GM12874 (cell line): ENCODE measurements at regions not wholly inside any gene's neighbourhood (a gene's known extent, or its start where the extent isn't known, plus 50 kb on each side); places are given as distances from the start of the nearest gene placed in this dataset.

Experiments
- TF ChIP-seq, protein P1 (sequence below): IDR thresholded peaks from 2 replicates; pipeline ENCODE4 v1.5.1; 2011; ENCODE audit warnings: low read depth, mild to moderate bottlenecking, control low read depth, low read length, moderate library complexity; ENCODE audit not compliant: insufficient read depth

DNA sequence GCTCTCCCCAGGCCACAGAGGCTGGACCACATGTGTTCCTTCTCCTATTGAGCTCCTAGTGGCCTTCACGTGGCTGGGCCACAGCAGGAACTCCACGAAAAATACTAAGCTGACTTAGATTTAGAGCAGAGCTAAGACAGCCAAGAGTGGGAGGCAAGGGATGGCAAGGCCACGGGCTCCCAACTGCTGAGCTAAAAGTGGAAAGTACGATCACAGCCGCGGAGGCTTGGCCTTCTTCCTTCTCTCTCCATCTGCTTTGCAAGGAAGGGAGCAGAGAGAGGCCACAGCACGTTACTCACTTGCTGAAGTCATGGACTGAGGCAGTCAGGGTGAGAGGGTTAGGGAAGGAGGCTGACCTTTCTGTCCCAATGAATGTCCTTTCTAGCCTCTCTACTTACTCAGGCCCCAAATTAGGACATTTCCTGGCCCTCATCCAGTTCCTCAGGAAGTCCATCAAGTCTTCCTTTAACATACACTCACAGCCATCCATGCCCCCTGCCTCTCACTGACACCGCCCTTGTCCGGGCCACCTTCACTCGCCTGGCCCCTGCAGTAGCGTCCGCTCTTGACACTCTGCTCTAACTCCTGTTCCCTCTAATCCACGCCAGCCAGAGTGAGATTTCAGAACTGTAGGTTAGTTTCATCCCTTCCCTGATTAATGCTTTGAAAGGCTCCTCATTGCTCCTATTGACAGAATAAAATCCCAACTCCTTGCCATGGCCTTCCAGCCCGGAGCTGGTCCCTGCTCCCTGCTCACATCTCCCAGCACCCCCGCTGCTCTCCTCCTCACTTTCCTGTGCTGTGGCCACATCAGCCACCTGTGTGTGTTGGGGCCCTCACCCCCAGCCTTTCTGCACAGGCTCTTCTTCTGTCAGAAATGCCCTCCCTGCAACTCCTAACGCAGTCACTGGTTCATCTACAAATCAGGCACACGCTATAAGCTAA is 204.2 kb downstream of the CYP26B1 start:
- TF ChIP-seq, protein P1, sequence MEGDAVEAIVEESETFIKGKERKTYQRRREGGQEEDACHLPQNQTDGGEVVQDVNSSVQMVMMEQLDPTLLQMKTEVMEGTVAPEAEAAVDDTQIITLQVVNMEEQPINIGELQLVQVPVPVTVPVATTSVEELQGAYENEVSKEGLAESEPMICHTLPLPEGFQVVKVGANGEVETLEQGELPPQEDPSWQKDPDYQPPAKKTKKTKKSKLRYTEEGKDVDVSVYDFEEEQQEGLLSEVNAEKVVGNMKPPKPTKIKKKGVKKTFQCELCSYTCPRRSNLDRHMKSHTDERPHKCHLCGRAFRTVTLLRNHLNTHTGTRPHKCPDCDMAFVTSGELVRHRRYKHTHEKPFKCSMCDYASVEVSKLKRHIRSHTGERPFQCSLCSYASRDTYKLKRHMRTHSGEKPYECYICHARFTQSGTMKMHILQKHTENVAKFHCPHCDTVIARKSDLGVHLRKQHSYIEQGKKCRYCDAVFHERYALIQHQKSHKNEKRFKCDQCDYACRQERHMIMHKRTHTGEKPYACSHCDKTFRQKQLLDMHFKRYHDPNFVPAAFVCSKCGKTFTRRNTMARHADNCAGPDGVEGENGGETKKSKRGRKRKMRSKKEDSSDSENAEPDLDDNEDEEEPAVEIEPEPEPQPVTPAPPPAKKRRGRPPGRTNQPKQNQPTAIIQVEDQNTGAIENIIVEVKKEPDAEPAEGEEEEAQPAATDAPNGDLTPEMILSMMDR = no peak

GRCh38 chr2:71941726-71942525 is 205.7 kb downstream of the CYP26B1 start:
- TF ChIP-seq, protein P1 = no peak

DNA sequence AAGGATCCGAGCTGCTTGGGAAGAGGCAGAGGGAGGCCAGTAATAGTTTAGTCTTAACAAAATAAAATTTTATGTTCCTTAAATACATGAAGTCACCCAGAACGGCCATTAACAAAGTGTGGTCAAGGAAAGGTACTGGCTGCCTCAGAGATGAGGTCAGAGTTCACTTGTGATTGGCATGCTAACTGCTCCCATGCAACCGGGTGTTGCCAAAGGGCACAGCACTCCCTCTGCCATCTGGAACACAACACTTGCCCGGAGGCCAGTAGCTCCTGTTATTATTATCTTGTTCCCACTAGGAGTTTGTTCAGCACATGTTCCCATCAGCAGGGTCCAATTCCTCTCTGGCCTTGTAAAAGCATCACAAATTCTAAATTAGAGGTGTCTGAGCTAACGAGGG is 207.0 kb downstream of the CYP26B1 start:
- TF ChIP-seq, protein P1 = no peak

- TF ChIP-seq, protein P1 = no peak
Measured at GRCh38 chr2:71939588-71940535, 207.8 kb downstream of the CYP26B1 start.

DNA sequence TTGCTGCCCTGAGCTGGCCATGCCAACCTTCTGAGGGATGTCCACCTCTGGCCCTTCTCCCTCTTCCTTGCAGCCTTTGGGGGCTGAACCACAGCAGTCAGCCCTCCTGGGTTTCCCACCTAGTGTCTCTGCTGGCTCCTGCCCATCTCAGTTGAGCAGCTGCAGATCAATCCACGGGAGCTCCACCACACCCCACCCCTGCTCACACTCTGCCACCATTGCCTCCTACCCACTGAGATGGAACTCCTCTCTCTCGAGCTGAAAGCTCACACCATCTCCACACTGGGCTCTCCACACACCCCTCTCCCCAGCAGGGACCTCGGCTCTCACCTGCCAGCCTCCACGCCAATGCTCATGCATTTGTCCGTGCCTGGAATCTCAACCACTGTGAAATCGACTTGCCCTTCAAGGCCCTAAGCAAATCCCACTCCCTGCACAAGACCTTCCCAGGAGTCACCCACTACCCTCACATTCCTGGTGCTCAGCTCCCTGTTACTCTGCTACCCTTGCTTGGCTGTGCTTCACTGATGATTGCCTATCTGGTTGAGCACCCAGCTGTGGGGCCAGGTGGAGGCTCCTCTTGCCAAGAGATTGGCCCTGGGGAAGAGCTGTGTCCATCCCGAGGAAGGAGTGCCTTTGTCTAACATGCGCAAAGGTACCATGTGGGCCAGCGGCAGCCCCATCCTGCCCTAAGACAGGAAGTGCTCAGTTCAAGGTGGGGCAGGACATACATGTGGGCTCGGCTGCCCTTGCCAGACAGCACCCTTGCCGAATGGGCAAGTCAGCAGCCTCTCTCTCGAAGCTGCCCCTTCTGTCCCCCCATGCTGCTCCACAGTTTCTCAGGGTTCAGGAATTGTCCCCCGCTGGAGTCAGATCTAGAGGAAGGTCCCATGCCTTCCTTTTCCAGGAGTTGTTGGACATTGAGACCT is 208.7 kb downstream of the CYP26B1 start:
- TF ChIP-seq, protein P1 = no peak

- TF ChIP-seq, protein P1 = no peak
Measured at GRCh38 chr2:71938108-71938507, 209.6 kb downstream of the CYP26B1 start.
